A549 (cell line): ENCODE measurements at regions not wholly inside any gene's neighbourhood (a gene's known extent, or its start where the extent isn't known, plus 50 kb on each side); places are given as distances from the start of the nearest gene placed in this dataset.

Source experiments
- ATAC-seq, 2 experiments: fragments of 200-7000 bp in 1 of 2; fragments of >200 bp in 1 of 2; cut with Nextera tagmentation in 1 of 2; cut with Tn5 transposase in 1 of 2; 3 replicates each; pipeline versions ENCODE4 v1.8.0 to v1.9.1; 2018 to 2020; ENCODE audit warnings: mild to moderate bottlenecking in 1 of 2, moderate library complexity in 1 of 2
- CTCF ChIA-PET: fragments of 300-600 bp; sonication (Branson Sonifier 250); formaldehyde crosslinking; extraction: SDS; loops from one replicate; lab custom pipeline; 2021; ENCODE audit warnings: antibody characterized with exemption, inconsistent platforms; lab: Yijun Ruan, JAX
- POLR2A ChIA-PET: fragments of 350-600 bp; formaldehyde crosslinking; extraction: SDS; loops from one replicate; lab custom pipeline; 2021; ENCODE audit warnings: antibody characterized with exemption, inconsistent platforms; lab: Yijun Ruan, JAX
- DNase-seq, 2 experiments: peaks; one replicate each; pipeline versions ENCODE4 v3.0.0 to v3.0.0-alpha.2; 2011 to 2016; ENCODE audit warnings: low read depth in 1 of 2, low spot score in 1 of 2
- FAIRE-seq: peaks from 2 replicates; lab custom pipeline; 2011; peaks lifted over from hg19 to GRCh38; lab: Jason Lieb, UNC
- H3K27ac ChIP-seq, 2 experiments: fragments of >200 bp; sonication (Bioruptor Twin); formaldehyde crosslinking; 3 replicates each; pipeline ENCODE4 v1.5.1; 2016 to 2017
- H3K4me1 ChIP-seq: fragments of >200 bp; sonication (Bioruptor Twin); formaldehyde crosslinking; 3 replicates; pipeline ENCODE4 v1.6.1; 2016
- H3K4me2 ChIP-seq: fragments of >200 bp; sonication (Bioruptor Twin); formaldehyde crosslinking; 3 replicates; pipeline ENCODE4 v1.6.1; 2016
- H3K4me3 ChIP-seq: fragments of >200 bp; sonication (Bioruptor Twin); formaldehyde crosslinking; 3 replicates; pipeline ENCODE4 v1.5.1; 2016
- H3K9me3 ChIP-seq: fragments of >200 bp; sonication (Bioruptor Twin); formaldehyde crosslinking; 3 replicates; pipeline ENCODE4 v1.6.1; 2016
- ATOH8 ChIP-seq: fragments of 250-450 bp; sonication (Bioruptor Pico); IDR thresholded peaks from 2 replicates; pipeline ENCODE4 v1.5.0; 2020; ENCODE audit warnings: low read depth, mild to moderate bottlenecking, moderate library complexity
- BHLHE40 ChIP-seq: IDR thresholded peaks from 2 replicates; pipeline ENCODE4 v1.6.1; 2012; ENCODE audit warnings: low read depth, low read length, inconsistent platforms
- CBX2 ChIP-seq: fragments of 200-600 bp; sonication (generic); IDR thresholded peaks from 2 replicates; pipeline ENCODE4 v1.6.1; 2016; ENCODE audit warnings: low read depth, mild to moderate bottlenecking, borderline replicate concordance
- CBX8 ChIP-seq: fragments of 200-600 bp; sonication (generic); IDR thresholded peaks from 2 replicates; pipeline ENCODE4 v1.6.1; 2016
- CHD2 ChIP-seq: fragments of 150-350 bp; IDR thresholded peaks from 2 replicates; pipeline ENCODE4 v1.6.1; 2014; ENCODE audit warnings: low read length; ENCODE audit not compliant: partially characterized antibody
- CHD4 ChIP-seq: fragments of 200-600 bp; sonication (generic); IDR thresholded peaks from 2 replicates; pipeline ENCODE4 v1.6.1; 2016; ENCODE audit warnings: antibody characterized with exemption, mild to moderate bottlenecking, borderline replicate concordance
- EHMT2 ChIP-seq: fragments of 200-600 bp; sonication (generic); IDR thresholded peaks from 2 replicates; pipeline ENCODE4 v1.6.1; 2016; ENCODE audit warnings: antibody characterized with exemption, low read depth, mild to moderate bottlenecking, moderate library complexity
- EP300 ChIP-seq, 2 experiments: fragments of >200 bp; sonication (Bioruptor Twin); formaldehyde crosslinking; IDR thresholded peaks; 2 replicates in 1 of 2; 3 replicates in 1 of 2; pipeline ENCODE4 v1.6.1; 2016 to 2017
- FOSB ChIP-seq: fragments of 250-450 bp; sonication (Bioruptor Pico); IDR thresholded peaks from 2 replicates; pipeline ENCODE4 v1.5.0; 2020; ENCODE audit warnings: mild to moderate bottlenecking, moderate library complexity
- GATA3 ChIP-seq: IDR thresholded peaks from 2 replicates; pipeline ENCODE4 v1.6.1; 2012; ENCODE audit warnings: borderline replicate concordance
- HDAC2 ChIP-seq: fragments of 200-600 bp; sonication (generic); IDR thresholded peaks from 2 replicates; pipeline ENCODE4 v1.6.1; 2016
- HOXA7 ChIP-seq: fragments of 250-450 bp; sonication (Bioruptor Pico); IDR thresholded peaks from 2 replicates; pipeline ENCODE4 v1.5.0; 2020; ENCODE audit warnings: mild to moderate bottlenecking, moderate library complexity
- JUN ChIP-seq, 2 experiments: fragments of >200 bp; sonication (Bioruptor Twin); formaldehyde crosslinking; IDR thresholded peaks; 2 replicates in 1 of 2; 3 replicates in 1 of 2; pipeline ENCODE4 v1.6.1; 2016 to 2017
- MAFK ChIP-seq: fragments of 450-650 bp; IDR thresholded peaks from 2 replicates; pipeline ENCODE4 v1.6.1; 2014; ENCODE audit not compliant: partially characterized antibody
- MAZ ChIP-seq: fragments of 150-350 bp; IDR thresholded peaks from 2 replicates; pipeline ENCODE4 v1.6.1; 2014; ENCODE audit warnings: antibody characterized with exemption, low read depth, low read length, borderline replicate concordance
- MYC ChIP-seq: IDR thresholded peaks from 2 replicates; pipeline ENCODE4 v1.6.1; 2012; ENCODE audit warnings: mild to moderate bottlenecking, inconsistent platforms, low read length, improper control_type of control experiment, borderline replicate concordance
- POLR2AphosphoS2 ChIP-seq: conservative IDR thresholded peaks from 2 replicates; pipeline ENCODE4 v1.6.1; 2012; ENCODE audit warnings: low read length, improper control_type of control experiment, inconsistent platforms
- RAD21 ChIP-seq, 2 experiments: fragments of >200 bp in 1 of 2; sonication (Bioruptor Twin) in 1 of 2; formaldehyde crosslinking in 1 of 2; IDR thresholded peaks in 1 of 2; conservative IDR thresholded peaks in 1 of 2; 2 replicates in 1 of 2; 3 replicates in 1 of 2; pipeline ENCODE4 v1.6.1; 2012 to 2018; ENCODE audit warnings: inconsistent platforms in 1 of 2
- RARB ChIP-seq: fragments of 250-450 bp; sonication (Bioruptor Pico); IDR thresholded peaks from 2 replicates; pipeline ENCODE4 v1.8.0; 2021; ENCODE audit warnings: mild to moderate bottlenecking, moderate library complexity
- RNF2 ChIP-seq: fragments of 200-600 bp; sonication (generic); IDR thresholded peaks from 2 replicates; pipeline ENCODE4 v1.6.1; 2016; ENCODE audit warnings: low read depth, mild to moderate bottlenecking, antibody characterized with exemption, moderate library complexity, borderline replicate concordance
- TP53 ChIP-seq: fragments of 250-450 bp; sonication (Bioruptor Pico); IDR thresholded peaks from 2 replicates; pipeline ENCODE4 v1.5.0; 2021; ENCODE audit warnings: mild to moderate bottlenecking, moderate library complexity
- ZFP36 ChIP-seq: fragments of 450-650 bp; IDR thresholded peaks from 2 replicates; pipeline ENCODE4 v1.6.1; 2014; ENCODE audit warnings: borderline replicate concordance; ENCODE audit not compliant: partially characterized antibody
- ZNF302 ChIP-seq: fragments of 250-450 bp; sonication (Bioruptor Pico); IDR thresholded peaks from 2 replicates; pipeline ENCODE4 v1.9.0; 2021; ENCODE audit warnings: inconsistent platforms, mild to moderate bottlenecking, moderate library complexity
- WGBS: methylation state at CpG from one replicate; pipeline ENCODE4 v1.1.6; 2017; ENCODE audit errors: missing lambda C conversion rate; 5-methylcytosine and 5-hydroxymethylcytosine counted together
- TF ChIP-seq, protein P1 (sequence below): fragments of >200 bp; sonication (Bioruptor Twin); formaldehyde crosslinking; IDR thresholded peaks from 3 replicates; pipeline ENCODE4 v1.5.1; 2016
- TF ChIP-seq, protein P2 (sequence below): fragments of >200 bp; sonication (Bioruptor Twin); formaldehyde crosslinking; IDR thresholded peaks from 3 replicates; pipeline ENCODE4 v1.6.1; 2016
- TF ChIP-seq, protein P3 (sequence below): IDR thresholded peaks from 2 replicates; pipeline ENCODE4 v1.6.1; 2012; ENCODE audit warnings: low read depth, borderline replicate concordance

- no peak for ATAC-seq
- 8% methylated on average over 4 of the region's 4 CpGs for WGBS
- no peak overlapping the region for H3K27ac ChIP-seq
- no peaks in the 10 kb centered on the region for H3K9me3 ChIP-seq
- TF ChIP-seq HDAC2 (no peak), CBX2 (no peak), RAD21 (conservative IDR thresholded peaks at IDR 0.05 in 1 of 2, IDR thresholded peaks at IDR 0.05 in 1 of 2) (no peak), CHD2 (no peak), POLR2AphosphoS2 (no peak), EP300 (IDR thresholded peaks at IDR 0.05) (no peak), TP53 (CRISPR knock-in tag) (no peak), GATA3 (no peak), MAZ (no peak), FOSB (CRISPR knock-in tag) (no peak), HOXA7 (CRISPR knock-in tag) (no peak), ATOH8 (CRISPR knock-in tag) (no peak)
- TF ChIP-seq, protein P1, sequence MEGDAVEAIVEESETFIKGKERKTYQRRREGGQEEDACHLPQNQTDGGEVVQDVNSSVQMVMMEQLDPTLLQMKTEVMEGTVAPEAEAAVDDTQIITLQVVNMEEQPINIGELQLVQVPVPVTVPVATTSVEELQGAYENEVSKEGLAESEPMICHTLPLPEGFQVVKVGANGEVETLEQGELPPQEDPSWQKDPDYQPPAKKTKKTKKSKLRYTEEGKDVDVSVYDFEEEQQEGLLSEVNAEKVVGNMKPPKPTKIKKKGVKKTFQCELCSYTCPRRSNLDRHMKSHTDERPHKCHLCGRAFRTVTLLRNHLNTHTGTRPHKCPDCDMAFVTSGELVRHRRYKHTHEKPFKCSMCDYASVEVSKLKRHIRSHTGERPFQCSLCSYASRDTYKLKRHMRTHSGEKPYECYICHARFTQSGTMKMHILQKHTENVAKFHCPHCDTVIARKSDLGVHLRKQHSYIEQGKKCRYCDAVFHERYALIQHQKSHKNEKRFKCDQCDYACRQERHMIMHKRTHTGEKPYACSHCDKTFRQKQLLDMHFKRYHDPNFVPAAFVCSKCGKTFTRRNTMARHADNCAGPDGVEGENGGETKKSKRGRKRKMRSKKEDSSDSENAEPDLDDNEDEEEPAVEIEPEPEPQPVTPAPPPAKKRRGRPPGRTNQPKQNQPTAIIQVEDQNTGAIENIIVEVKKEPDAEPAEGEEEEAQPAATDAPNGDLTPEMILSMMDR: no peak
- TF ChIP-seq, all 56 proteins: peak for 0
- ChIA-PET CTCF (no interaction called here), POLR2A (no interaction called here)
- Histone ChIP-seq H3K4me1 (no peaks in the 10 kb centered on the region), H3K4me2 (no peak overlapping the region), H3K4me3 (no peak overlapping the region)
- no peak for FAIRE-seq
- no peak for DNase-seq
These were observed 1477.0 kb upstream of the TMEM132C start for GRCh38 chr12:126789963-126790362.

DNA sequence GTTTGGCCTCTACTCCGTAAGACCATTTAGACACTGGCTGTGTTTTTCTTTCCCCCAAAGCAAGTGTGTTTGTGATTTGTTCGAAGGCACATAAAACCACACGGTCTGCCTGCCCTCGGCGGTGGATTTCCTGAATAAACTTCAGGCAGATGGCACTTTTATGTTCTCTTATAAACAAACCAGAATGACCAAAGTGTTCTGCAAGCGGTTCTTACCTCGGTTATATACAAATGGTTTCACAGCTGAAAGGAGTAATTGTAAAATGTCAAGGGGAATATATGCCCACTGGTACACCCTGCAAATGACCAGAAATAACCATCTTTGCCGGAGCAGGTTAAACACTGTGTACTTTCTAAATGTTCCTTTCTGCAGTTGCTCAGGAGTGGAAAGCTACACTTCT is 1475.8 kb upstream of the TMEM132C start:
- Histone ChIP-seq H3K9me3 (no peaks in the 10 kb centered on the region), H3K4me1 (no peaks in the 10 kb centered on the region)
- 25% methylated on average over 8 of the region's 8 CpGs for WGBS
- no peak for FAIRE-seq
- no peak for DNase-seq
- TF ChIP-seq GATA3: no peak
- TF ChIP-seq RARB (CRISPR knock-in tag): no peak
- TF ChIP-seq RNF2: no peak
- TF ChIP-seq ZNF302 (CRISPR knock-in tag): no peak
- TF ChIP-seq, all 56 proteins: peak for 0
- Histone ChIP-seq H3K4me3 (no peak overlapping the region), H3K4me2 (no peak overlapping the region), H3K27ac (no peak overlapping the region)
- ChIA-PET POLR2A (no interaction called here), CTCF (no interaction called here)
- ATAC-seq: no peak

DNA sequence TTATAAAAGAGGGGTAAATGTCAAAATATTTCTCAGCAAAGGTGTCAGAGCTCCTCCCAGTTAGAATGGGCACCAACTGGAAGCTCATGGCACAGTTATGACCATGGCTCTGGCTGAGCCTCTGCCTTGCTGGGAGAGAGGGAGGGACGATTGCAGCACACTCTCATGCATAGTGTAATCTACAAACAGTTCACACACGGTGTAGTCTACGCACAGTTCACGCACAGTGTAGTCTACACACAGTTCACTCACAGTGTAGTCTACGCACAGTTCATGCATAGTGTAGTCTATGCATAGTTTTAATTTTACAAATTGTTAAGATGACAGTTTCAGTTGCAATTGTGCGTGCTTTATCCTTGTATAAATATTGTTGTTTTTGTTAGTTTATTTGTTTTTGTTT is 1474.6 kb upstream of the TMEM132C start:
- FAIRE-seq: no peak
- TF ChIP-seq RAD21 (conservative IDR thresholded peaks at IDR 0.05 in 1 of 2, IDR thresholded peaks at IDR 0.05 in 1 of 2) (no peak), ZNF302 (CRISPR knock-in tag) (no peak), CHD4 (no peak), EHMT2 (no peak), CBX8 (no peak), MAFK (no peak), BHLHE40 (no peak), ATOH8 (CRISPR knock-in tag) (no peak), JUN (IDR thresholded peaks at IDR 0.05) (no peak), ZFP36 (no peak), MYC (no peak)
- TF ChIP-seq, protein P1: no peak
- TF ChIP-seq, protein P2, sequence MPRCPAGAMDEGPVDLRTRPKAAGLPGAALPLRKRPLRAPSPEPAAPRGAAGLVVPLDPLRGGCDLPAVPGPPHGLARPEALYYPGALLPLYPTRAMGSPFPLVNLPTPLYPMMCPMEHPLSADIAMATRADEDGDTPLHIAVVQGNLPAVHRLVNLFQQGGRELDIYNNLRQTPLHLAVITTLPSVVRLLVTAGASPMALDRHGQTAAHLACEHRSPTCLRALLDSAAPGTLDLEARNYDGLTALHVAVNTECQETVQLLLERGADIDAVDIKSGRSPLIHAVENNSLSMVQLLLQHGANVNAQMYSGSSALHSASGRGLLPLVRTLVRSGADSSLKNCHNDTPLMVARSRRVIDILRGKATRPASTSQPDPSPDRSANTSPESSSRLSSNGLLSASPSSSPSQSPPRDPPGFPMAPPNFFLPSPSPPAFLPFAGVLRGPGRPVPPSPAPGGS: no peak
- TF ChIP-seq, protein P3, sequence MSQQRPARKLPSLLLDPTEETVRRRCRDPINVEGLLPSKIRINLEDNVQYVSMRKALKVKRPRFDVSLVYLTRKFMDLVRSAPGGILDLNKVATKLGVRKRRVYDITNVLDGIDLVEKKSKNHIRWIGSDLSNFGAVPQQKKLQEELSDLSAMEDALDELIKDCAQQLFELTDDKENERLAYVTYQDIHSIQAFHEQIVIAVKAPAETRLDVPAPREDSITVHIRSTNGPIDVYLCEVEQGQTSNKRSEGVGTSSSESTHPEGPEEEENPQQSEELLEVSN: no peak

More for the DNA sequence above, 1474.6 kb upstream of the TMEM132C start:
- Histone ChIP-seq H3K4me2 (no peak overlapping the region), H3K9me3 (no peaks in the 10 kb centered on the region), H3K4me3 (no peak overlapping the region), H3K4me1 (no peaks in the 10 kb centered on the region), H3K27ac (no peak overlapping the region)
- ChIA-PET CTCF (interaction anchor here (0.7 to 1.0 kb wide), 2 partner anchors 9 to 1362 kb away, joined by 3 read pairs; no protein-coding TSS in a partner anchor), POLR2A (no interaction called here)
- ATAC-seq: no peak
- DNase-seq: no peak
- WGBS: 28% methylated on average over 6 of the region's 6 CpGs
